GM12891 (cell line): ENCODE measurements at regions not wholly inside any gene's neighbourhood (a gene's known extent, or its start where the extent isn't known, plus 50 kb on each side); places are given as distances from the start of the nearest gene placed in this dataset.

ENCODE experiments used
- POLR2A ChIP-seq: IDR thresholded peaks from 2 replicates; pipeline ENCODE4 v1.6.1; 2011; ENCODE audit warnings: low read depth, low read length, control low read depth
- POLR2AphosphoS5 ChIP-seq: IDR thresholded peaks from 2 replicates; pipeline ENCODE4 v1.6.1; 2011; ENCODE audit warnings: low read depth, low read length, control low read depth

GRCh38 chr17:13410214-13410613 is 191.5 kb downstream of the HS3ST3A1 start:
- TF ChIP-seq POLR2A (no peak), POLR2AphosphoS5 (no peak)
